GM20000 (cell line): ENCODE measurements at regions not wholly inside any gene's neighbourhood (a gene's known extent, or its start where the extent isn't known, plus 50 kb on each side); places are given as distances from the start of the nearest gene placed in this dataset.

Source experiments
- DNase-seq: peaks from one replicate; pipeline ENCODE4 v3.0.0; 2012; ENCODE audit warnings: low spot score
- CTCF ChIP-seq: IDR thresholded peaks from 2 replicates; pipeline ENCODE4 v1.5.1; 2012; ENCODE audit warnings: mild to moderate bottlenecking, control low read depth; ENCODE audit errors: extremely low read depth, missing control alignments

GRCh38 chr16:7962091-7962879 is 628.0 kb downstream of the TMEM114 start:
- TF ChIP-seq CTCF: no peak

GRCh38 chr16:7957151-7957550 is 624.5 kb downstream of the RBFOX1 start:
- DNase-seq: no peak
- TF ChIP-seq CTCF: no peak

More at GRCh38 chr16:7962091-7962879, 628.0 kb downstream of the TMEM114 start:
- DNase-seq: no peak

- no peak for DNase-seq
- no peak for TF ChIP-seq CTCF
These were observed 620.7 kb downstream of the RBFOX1 start for GRCh38 chr16:7953360-7953759.

- DNase-seq: no peak
- no peak for TF ChIP-seq CTCF
These were observed 613.5 kb downstream of the RBFOX1 start for GRCh38 chr16:7946142-7946541.

- TF ChIP-seq CTCF: no peak
These were observed 605.5 kb downstream of the RBFOX1 start for GRCh38 chr16:7938175-7938574.

GRCh38 chr16:7921345-7921744 is 588.7 kb downstream of the RBFOX1 start:
- no peak for DNase-seq
- TF ChIP-seq CTCF: no peak

More at GRCh38 chr16:7938175-7938574, 605.5 kb downstream of the RBFOX1 start:
- no peak for DNase-seq

GRCh38 chr16:7919782-7920181 is 587.1 kb downstream of the RBFOX1 start:
- DNase-seq: no peak
- TF ChIP-seq CTCF: no peak
